SK-N-SH (cell line): ENCODE measurements at regions not wholly inside any gene's neighbourhood (a gene's known extent, or its start where the extent isn't known, plus 50 kb on each side); places are given as distances from the start of the nearest gene placed in this dataset.

ENCODE experiments used
- CTCF ChIP-seq: fragments of 200-600 bp; sonication (generic); IDR thresholded peaks from 2 replicates; pipeline ENCODE4 v1.6.1; 2017; ENCODE audit warnings: antibody characterized with exemption, mild to moderate bottlenecking, moderate library complexity
- EP300 ChIP-seq, 2 experiments: IDR thresholded peaks; 2 replicates each; pipeline versions ENCODE4 v1.4.0 to v1.6.1; 2012; ENCODE audit warnings: borderline replicate concordance in 1 of 2, low read depth in 1 of 2, low read length in 1 of 2
- MAX ChIP-seq: IDR thresholded peaks from 2 replicates; pipeline ENCODE4 v1.4.0; 2012; ENCODE audit warnings: low read depth
- MXI1 ChIP-seq: IDR thresholded peaks from 2 replicates; pipeline ENCODE4 v1.6.1; 2012; ENCODE audit warnings: mild to moderate bottlenecking, low read depth, low read length, improper control_type of control experiment
- POLR2AphosphoS5 ChIP-seq: IDR thresholded peaks from 2 replicates; pipeline ENCODE4 v1.6.1; 2012; ENCODE audit warnings: low read depth, low read length
- RAD21 ChIP-seq: IDR thresholded peaks from 2 replicates; pipeline ENCODE4 v1.6.1; 2012; ENCODE audit warnings: mild to moderate bottlenecking, low read length
- RCOR1 ChIP-seq: fragments of 150-350 bp; IDR thresholded peaks from 2 replicates; pipeline ENCODE4 v1.6.1; 2017; ENCODE audit warnings: antibody characterized with exemption, low read length
- SMC3 ChIP-seq: IDR thresholded peaks from 2 replicates; pipeline ENCODE4 v1.6.1; 2012; ENCODE audit warnings: low read depth, low read length, improper control_type of control experiment
- USF2 ChIP-seq: fragments of 150-350 bp; IDR thresholded peaks from 2 replicates; pipeline ENCODE4 v1.6.1; 2017; ENCODE audit warnings: antibody characterized with exemption, low read length, low read depth, borderline replicate concordance
- YY1 ChIP-seq: IDR thresholded peaks from 2 replicates; pipeline ENCODE4 v1.4.0; 2012; ENCODE audit warnings: low read depth, mild to moderate bottlenecking

- TF ChIP-seq POLR2AphosphoS5 (no peak), RAD21 (no peak), YY1 (no peak), CTCF (no peak), USF2 (no peak), RCOR1 (no peak), MAX (no peak), MXI1 (no peak), EP300 (IDR thresholded peaks at IDR 0.05; ENCODE audit: borderline replicate concordance in 1 of 2, low read depth in 1 of 2, low read length in 1 of 2) (no peak), SMC3 (no peak)
Measured at GRCh38 chr16:65622151-65622550, 500.3 kb upstream of the CDH11 start.
